T-helper 2 cell treated with Interferon-gamma antibody and Interleukin-4, amounts not matched to agents 5 μg/mL and 100 μg/mL, for 36 hours (primary cell): ENCODE measurements at regions not wholly inside any gene's neighbourhood (a gene's known extent, or its start where the extent isn't known, plus 50 kb on each side); places are given as distances from the start of the nearest gene placed in this dataset.

Experiments
- DNase-seq: peaks from one replicate; pipeline ENCODE4 v3.0.0; 2021; ENCODE audit warnings: low spot score
- H3K27ac Mint-ChIP-seq: one replicate; pipeline ENCODE4 v1.8.0; 2021; ENCODE audit warnings: mild to moderate bottlenecking, mixed read lengths
- H3K27me3 Mint-ChIP-seq: one replicate; pipeline ENCODE4 v1.8.0; 2021; ENCODE audit warnings: low read depth, mixed read lengths
- H3K36me3 Mint-ChIP-seq: one replicate; pipeline ENCODE4 v1.8.0; 2021; ENCODE audit warnings: low read depth, mixed read lengths
- H3K4me1 Mint-ChIP-seq: one replicate; pipeline ENCODE4 v1.8.0; 2021; ENCODE audit warnings: low read depth, mixed read lengths
- H3K4me3 Mint-ChIP-seq: one replicate; pipeline ENCODE4 v1.8.0; 2022; ENCODE audit warnings: mild to moderate bottlenecking, moderate library complexity, mixed read lengths
- H3K9me3 Mint-ChIP-seq: one replicate; pipeline ENCODE4 v1.8.0; 2021; ENCODE audit warnings: mixed read lengths

DNA sequence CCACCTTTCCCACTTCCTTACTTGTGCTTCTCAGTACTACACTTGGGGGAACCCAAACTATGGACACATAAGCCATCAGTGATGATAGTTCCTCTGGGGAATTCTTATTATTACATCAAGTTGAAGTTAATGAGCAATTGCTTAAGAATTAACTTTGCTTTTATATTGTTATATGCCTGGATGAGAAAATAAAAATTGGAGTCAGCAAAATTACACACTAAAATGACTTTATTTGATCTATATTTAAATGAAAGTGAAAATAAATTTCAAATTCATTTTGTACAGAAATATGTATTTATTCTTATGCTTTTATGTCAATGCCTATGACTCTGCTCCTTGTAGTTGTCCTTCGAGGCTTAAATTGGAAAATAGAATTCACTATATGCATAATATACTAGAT is 149.4 kb upstream of the KCND2 start:
- no peak for DNase-seq
- no peaks in the 10 kb centered on the region for H3K36me3 Mint-ChIP-seq
- H3K9me3 Mint-ChIP-seq, result peaks cover 4% of the 10 kb centered on the region
- no peaks in the 10 kb centered on the region for H3K27me3 Mint-ChIP-seq
- H3K4me3 Mint-ChIP-seq, result no peak overlapping the region
- H3K27ac Mint-ChIP-seq, result no peak overlapping the region
- no peaks in the 10 kb centered on the region for H3K4me1 Mint-ChIP-seq

GRCh38 chr7:120131096-120131839 is 141.7 kb upstream of the KCND2 start:
- Mint-ChIP-seq H3K9me3 (peaks cover 35% of the 10 kb centered on the region), H3K27me3 (no peaks in the 10 kb centered on the region), H3K4me1 (no peaks in the 10 kb centered on the region), H3K4me3 (no peak overlapping the region), H3K27ac (no peak overlapping the region), H3K36me3 (no peaks in the 10 kb centered on the region)
- no peak for DNase-seq

DNA sequence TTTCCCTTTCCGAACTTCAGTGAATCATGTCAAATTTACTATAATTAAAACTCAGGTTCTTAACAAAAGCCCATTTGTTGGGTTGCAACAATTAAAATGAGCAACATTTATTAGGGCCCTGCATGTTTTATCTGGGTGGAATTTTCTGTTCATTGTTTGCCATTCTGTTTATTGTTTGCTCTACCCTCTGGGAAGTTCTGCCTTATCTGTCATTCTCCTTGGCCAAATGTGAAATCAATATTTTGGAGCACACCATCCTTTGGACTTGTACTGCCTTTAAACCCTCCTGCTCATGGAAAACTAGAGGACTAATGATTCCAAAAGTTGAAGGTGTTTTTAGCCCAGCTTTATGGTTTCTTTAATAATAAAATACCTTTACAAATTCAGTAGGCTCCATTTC is 134.5 kb upstream of the KCND2 start:
- no peaks in the 10 kb centered on the region for H3K4me1 Mint-ChIP-seq
- no peak overlapping the region for H3K4me3 Mint-ChIP-seq
- H3K9me3 Mint-ChIP-seq, result peaks cover 19% of the 10 kb centered on the region
- H3K36me3 Mint-ChIP-seq, result no peaks in the 10 kb centered on the region
- no peaks in the 10 kb centered on the region for H3K27me3 Mint-ChIP-seq
- no peak for DNase-seq
- H3K27ac Mint-ChIP-seq, result no peak overlapping the region

GRCh38 chr7:120156476-120156875 is 116.5 kb upstream of the KCND2 start:
- peaks cover 8% of the 10 kb centered on the region for H3K9me3 Mint-ChIP-seq
- no peak overlapping the region for H3K4me3 Mint-ChIP-seq
- H3K4me1 Mint-ChIP-seq, result no peaks in the 10 kb centered on the region

DNA sequence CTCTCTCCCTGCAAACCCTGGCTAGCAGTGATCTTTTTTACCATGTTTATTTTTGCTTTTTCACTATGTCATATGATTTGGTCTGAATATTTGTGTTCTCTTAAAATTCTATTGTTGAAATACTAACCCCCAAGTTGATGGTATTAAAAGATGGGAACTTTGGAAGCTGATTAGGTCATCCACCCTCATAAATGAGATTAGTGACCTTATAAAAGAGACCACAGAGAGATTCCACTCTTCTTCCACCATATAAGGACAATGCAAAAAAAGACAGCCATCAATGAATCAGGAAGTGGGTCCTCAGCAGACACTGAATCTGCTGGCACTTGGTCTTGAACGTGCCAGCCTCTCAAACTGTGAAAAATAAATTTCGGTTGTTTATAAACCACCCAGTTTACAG is 112.8 kb upstream of the KCND2 start:
- H3K27ac Mint-ChIP-seq, result no peak overlapping the region
- no peak for DNase-seq
- H3K27me3 Mint-ChIP-seq, result no peaks in the 10 kb centered on the region
- H3K36me3 Mint-ChIP-seq, result no peaks in the 10 kb centered on the region
- no peak overlapping the region for H3K4me3 Mint-ChIP-seq
- no peaks in the 10 kb centered on the region for H3K4me1 Mint-ChIP-seq
- H3K9me3 Mint-ChIP-seq, result peaks cover 8% of the 10 kb centered on the region

More at GRCh38 chr7:120156476-120156875, 116.5 kb upstream of the KCND2 start:
- no peak for DNase-seq
- H3K27me3 Mint-ChIP-seq, result no peaks in the 10 kb centered on the region
- H3K36me3 Mint-ChIP-seq, result no peaks in the 10 kb centered on the region
- no peak overlapping the region for H3K27ac Mint-ChIP-seq

DNA sequence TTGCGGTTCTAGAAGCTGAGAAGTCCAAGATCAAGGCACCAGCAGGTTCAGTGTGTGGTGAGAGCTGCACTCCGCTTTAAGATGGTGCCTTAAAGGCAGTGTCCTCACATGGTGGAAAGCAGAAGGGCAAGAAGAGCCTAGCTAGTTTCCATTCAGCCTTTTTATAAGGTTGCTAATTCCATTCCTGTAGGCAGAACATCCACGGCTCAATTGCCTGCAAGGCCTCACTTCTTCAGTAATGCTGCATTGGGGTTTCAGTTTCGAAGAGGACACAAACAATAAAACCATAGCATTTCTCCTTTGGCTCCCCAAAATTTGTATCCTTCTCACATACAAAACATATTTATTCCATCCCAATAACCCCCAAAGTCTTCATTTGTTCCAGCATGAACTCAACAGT is 109.5 kb upstream of the KCND2 start:
- H3K36me3 Mint-ChIP-seq, result no peaks in the 10 kb centered on the region
- no peaks in the 10 kb centered on the region for H3K4me1 Mint-ChIP-seq
- H3K4me3 Mint-ChIP-seq, result no peak overlapping the region
- DNase-seq, result no peak
- peaks cover 8% of the 10 kb centered on the region for H3K9me3 Mint-ChIP-seq
- no peaks in the 10 kb centered on the region for H3K27me3 Mint-ChIP-seq
- no peak overlapping the region for H3K27ac Mint-ChIP-seq

- Mint-ChIP-seq H3K4me3 (no peak overlapping the region), H3K9me3 (peaks cover 2% of the 10 kb centered on the region), H3K27ac (no peak overlapping the region), H3K4me1 (no peaks in the 10 kb centered on the region), H3K27me3 (no peaks in the 10 kb centered on the region), H3K36me3 (no peaks in the 10 kb centered on the region)
- DNase-seq, result no peak
These were observed 107.7 kb upstream of the KCND2 start for GRCh38 chr7:120165227-120165626.

- no peak for DNase-seq
- Mint-ChIP-seq H3K36me3 (no peaks in the 10 kb centered on the region), H3K4me3 (no peak overlapping the region), H3K9me3 (no peaks in the 10 kb centered on the region), H3K27ac (no peak overlapping the region), H3K4me1 (no peaks in the 10 kb centered on the region), H3K27me3 (no peaks in the 10 kb centered on the region)
These were observed 104.9 kb upstream of the KCND2 start for GRCh38 chr7:120168066-120168465.

DNA sequence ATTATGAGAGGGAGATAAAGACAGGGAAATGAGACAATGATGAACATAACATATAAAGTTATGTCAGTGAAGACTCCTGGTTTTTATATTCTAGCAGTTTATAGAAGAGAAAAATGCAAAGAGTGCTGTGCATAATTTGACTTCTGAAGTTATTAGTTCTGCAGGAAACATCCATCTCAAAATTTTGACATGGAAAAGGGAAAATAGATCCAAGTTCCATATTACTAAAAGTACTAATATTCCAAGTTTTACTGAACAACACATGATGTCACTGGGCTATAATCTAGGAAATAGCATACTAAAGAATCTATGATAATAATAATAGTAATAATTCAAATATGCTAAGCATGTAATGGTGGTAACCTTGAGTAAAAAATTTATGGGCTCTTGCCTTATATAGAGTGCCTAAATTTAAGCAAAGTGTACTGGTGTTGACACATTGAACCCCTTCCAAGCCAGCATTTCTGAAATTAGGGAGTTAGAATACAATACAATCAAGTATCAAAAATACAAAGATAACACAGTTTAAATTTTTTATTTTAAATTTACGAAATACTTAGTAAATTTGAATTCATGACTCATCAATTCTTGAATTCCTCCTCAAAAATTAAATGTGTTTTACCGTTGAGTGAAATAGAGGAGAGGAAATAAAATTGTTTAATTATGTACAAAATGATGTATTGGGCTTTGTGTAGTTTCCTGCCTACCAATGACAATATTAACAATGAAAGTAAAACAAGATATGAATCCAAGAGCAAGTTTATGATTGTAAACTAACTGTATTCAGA is 102.8 kb upstream of the KCND2 start:
- DNase-seq, result no peak
- Mint-ChIP-seq H3K4me1 (no peaks in the 10 kb centered on the region), H3K4me3 (no peak overlapping the region), H3K36me3 (no peaks in the 10 kb centered on the region), H3K9me3 (no peaks in the 10 kb centered on the region), H3K27me3 (no peaks in the 10 kb centered on the region), H3K27ac (no peak overlapping the region)

DNA sequence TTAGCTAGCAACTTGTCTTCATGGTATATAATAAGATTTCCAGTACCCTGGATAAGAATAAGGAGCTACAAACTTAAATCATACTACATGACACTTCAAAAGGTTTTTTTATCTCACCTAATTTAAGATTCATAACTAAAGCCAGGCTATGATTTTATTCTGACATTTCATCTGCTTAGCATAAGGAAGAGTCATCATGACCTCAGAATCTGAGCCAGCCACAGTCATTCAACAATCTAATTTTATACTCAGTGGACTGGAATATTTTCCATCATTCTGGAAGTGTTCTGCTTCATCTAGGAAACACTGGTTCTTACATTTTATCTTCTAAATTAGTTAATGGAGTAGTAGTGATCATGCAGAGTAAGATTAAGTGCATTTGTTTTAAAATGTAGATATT is 102.1 kb upstream of the KCND2 start:
- Mint-ChIP-seq H3K4me1 (no peaks in the 10 kb centered on the region), H3K4me3 (no peak overlapping the region), H3K9me3 (no peaks in the 10 kb centered on the region), H3K36me3 (no peaks in the 10 kb centered on the region), H3K27me3 (no peaks in the 10 kb centered on the region), H3K27ac (no peak overlapping the region)
- DNase-seq, result no peak

GRCh38 chr7:120171406-120171805 is 101.6 kb upstream of the KCND2 start:
- H3K4me1 Mint-ChIP-seq, result no peaks in the 10 kb centered on the region
- no peak overlapping the region for H3K27ac Mint-ChIP-seq
- no peak for DNase-seq
- no peaks in the 10 kb centered on the region for H3K9me3 Mint-ChIP-seq
- no peaks in the 10 kb centered on the region for H3K36me3 Mint-ChIP-seq
- no peak overlapping the region for H3K4me3 Mint-ChIP-seq
- H3K27me3 Mint-ChIP-seq, result no peaks in the 10 kb centered on the region

- Mint-ChIP-seq H3K9me3 (peaks cover 15% of the 10 kb centered on the region), H3K36me3 (no peaks in the 10 kb centered on the region), H3K4me3 (no peak overlapping the region), H3K27ac (no peak overlapping the region), H3K4me1 (no peaks in the 10 kb centered on the region), H3K27me3 (no peaks in the 10 kb centered on the region)
- DNase-seq, result no peak
These were observed 92.8 kb upstream of the KCND2 start for GRCh38 chr7:120180221-120180620.

GRCh38 chr7:120181499-120181898 is 91.5 kb upstream of the KCND2 start:
- H3K4me3 Mint-ChIP-seq, result no peak overlapping the region
- H3K27ac Mint-ChIP-seq, result no peak overlapping the region

DNA sequence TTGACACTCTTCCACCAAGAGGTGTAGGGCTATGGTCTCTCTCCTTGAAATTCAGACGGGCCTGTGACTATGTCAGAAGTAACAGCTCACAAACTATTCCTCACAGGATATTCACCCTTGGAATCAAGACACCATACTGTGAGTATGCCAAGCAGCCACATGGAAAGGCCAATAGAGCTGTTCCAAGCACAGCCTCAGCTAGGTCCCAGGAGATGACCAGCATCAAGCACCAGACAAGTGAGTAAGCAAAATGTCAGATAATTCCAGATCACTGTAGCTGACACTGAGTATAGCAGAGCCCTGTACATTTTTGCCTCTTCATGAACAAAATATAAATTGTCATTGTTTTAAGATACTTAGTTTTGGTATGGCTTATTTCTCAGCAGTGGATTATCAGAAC is 88.1 kb upstream of the KCND2 start:
- H3K4me3 Mint-ChIP-seq, result no peak overlapping the region
- no peak overlapping the region for H3K27ac Mint-ChIP-seq
- DNase-seq, result no peak
- H3K27me3 Mint-ChIP-seq, result no peaks in the 10 kb centered on the region
- no peaks in the 10 kb centered on the region for H3K36me3 Mint-ChIP-seq
- H3K9me3 Mint-ChIP-seq, result peaks cover 7% of the 10 kb centered on the region
- no peaks in the 10 kb centered on the region for H3K4me1 Mint-ChIP-seq

More at GRCh38 chr7:120181499-120181898, 91.5 kb upstream of the KCND2 start:
- DNase-seq, result no peak
- no peaks in the 10 kb centered on the region for H3K27me3 Mint-ChIP-seq
- H3K9me3 Mint-ChIP-seq, result peaks cover 15% of the 10 kb centered on the region
- H3K4me1 Mint-ChIP-seq, result no peaks in the 10 kb centered on the region
- H3K36me3 Mint-ChIP-seq, result no peaks in the 10 kb centered on the region
